ENCODE measurements at regions not wholly inside any gene's neighbourhood (a gene's known extent, or its start where the extent isn't known, plus 50 kb on each side); places are given as distances from the start of the nearest gene placed in this dataset.

DNA sequence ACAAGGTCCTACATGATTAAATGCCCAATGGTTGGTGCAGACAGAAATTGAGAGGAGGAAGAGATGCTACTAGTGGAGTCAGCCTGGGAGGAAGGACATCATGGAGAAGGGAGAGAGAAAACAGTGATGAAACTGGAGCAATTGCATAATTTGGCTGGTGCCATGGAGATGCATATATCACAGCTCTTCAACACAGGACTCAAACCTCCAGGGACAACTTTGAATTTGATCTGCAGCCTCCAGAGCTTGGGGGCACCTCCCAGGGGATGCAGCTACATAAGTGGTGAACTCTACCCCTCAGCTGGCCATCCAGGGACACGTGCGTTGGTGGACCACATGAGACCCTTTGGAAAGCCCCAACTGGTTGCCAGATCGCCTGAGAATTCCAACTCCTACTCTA is 80.4 kb downstream of the CTAGE1 start:
- TF ChIP-seq POLR2A (IDR thresholded peaks at IDR 0.05): no peak
- TF ChIP-seq, protein P1, sequence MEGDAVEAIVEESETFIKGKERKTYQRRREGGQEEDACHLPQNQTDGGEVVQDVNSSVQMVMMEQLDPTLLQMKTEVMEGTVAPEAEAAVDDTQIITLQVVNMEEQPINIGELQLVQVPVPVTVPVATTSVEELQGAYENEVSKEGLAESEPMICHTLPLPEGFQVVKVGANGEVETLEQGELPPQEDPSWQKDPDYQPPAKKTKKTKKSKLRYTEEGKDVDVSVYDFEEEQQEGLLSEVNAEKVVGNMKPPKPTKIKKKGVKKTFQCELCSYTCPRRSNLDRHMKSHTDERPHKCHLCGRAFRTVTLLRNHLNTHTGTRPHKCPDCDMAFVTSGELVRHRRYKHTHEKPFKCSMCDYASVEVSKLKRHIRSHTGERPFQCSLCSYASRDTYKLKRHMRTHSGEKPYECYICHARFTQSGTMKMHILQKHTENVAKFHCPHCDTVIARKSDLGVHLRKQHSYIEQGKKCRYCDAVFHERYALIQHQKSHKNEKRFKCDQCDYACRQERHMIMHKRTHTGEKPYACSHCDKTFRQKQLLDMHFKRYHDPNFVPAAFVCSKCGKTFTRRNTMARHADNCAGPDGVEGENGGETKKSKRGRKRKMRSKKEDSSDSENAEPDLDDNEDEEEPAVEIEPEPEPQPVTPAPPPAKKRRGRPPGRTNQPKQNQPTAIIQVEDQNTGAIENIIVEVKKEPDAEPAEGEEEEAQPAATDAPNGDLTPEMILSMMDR (IDR thresholded peaks at IDR 0.05): no peak

Measured in heart left ventricle (tissue), 13 donors.